Right lobe of liver (tissue), 6 donors: ENCODE measurements at regions not wholly inside any gene's neighbourhood (a gene's known extent, or its start where the extent isn't known, plus 50 kb on each side); places are given as distances from the start of the nearest gene placed in this dataset.

Experiments used
- ATAC-seq, 4 donors: fragments of 200-7000 bp; cut with Tn5 transposase; one replicate each; pipeline ENCODE4 v1.9.1; 2020; ENCODE audit warnings: mild to moderate bottlenecking in 4 of 4, moderate library complexity in 4 of 4
- DNase-seq, 3 donors: peaks; one replicate each; pipeline ENCODE4 v3.0.0-alpha.2; 2020
- H3K27ac ChIP-seq, 3 donors: fragments of 200-600 bp; one replicate each; pipeline ENCODE4 v1.8.0; 2022
- H3K27me3 ChIP-seq, 2 donors: fragments of 200-600 bp; one replicate each; pipeline ENCODE4 v1.8.0; 2022
- H3K36me3 ChIP-seq, 4 donors: fragments of 200-600 bp; sonication (generic) in 1 of 4; one replicate each; pipeline versions ENCODE4 v1.5.1 to v1.8.0; 2017 to 2022; ENCODE audit warnings: control low read depth in 1 of 4
- H3K4me1 ChIP-seq, 4 donors: fragments of 200-600 bp; sonication (generic) in 1 of 4; one replicate each; pipeline versions ENCODE4 v1.5.1 to v1.8.0; 2017 to 2022; ENCODE audit warnings: control low read depth in 1 of 4
- H3K4me3 ChIP-seq, 3 donors: fragments of 200-600 bp; one replicate each; pipeline ENCODE4 v1.8.0; 2022
- H3K9me3 ChIP-seq, 4 donors: fragments of 200-600 bp; sonication (generic) in 1 of 4; one replicate each; pipeline versions ENCODE4 v1.5.1 to v1.8.0; 2017 to 2022; ENCODE audit warnings: control low read depth in 1 of 4
- CTCF ChIP-seq, 4 donors: fragments of 200-600 bp in 3 of 4; fragments of 450-650 bp in 1 of 4; IDR thresholded peaks; one replicate each; pipeline versions ENCODE4 v1.5.1 to v1.8.0; 2016 to 2022; ENCODE audit warnings: antibody characterized with exemption in 4 of 4, mild to moderate bottlenecking in 2 of 4
- POLR2A ChIP-seq: fragments of 450-650 bp; IDR thresholded peaks from one replicate; pipeline ENCODE4 v1.6.1; 2017; ENCODE audit warnings: antibody characterized with exemption, mild to moderate bottlenecking
- WGBS: methylation state at CpG from one replicate; pipeline ENCODE4 v1.1.6; 2018; ENCODE audit warnings: low coverage, low lambda C conversion rate; ENCODE audit not compliant: insufficient coverage; ENCODE audit errors: missing lambda C conversion rate; 5-methylcytosine and 5-hydroxymethylcytosine counted together
- intact Hi-C, 2 donors: fragments of 100-400 bp; cut with DNase I; formaldehyde crosslinking; loops; one replicate each; pipeline versions ENCODE4 v1.11.2 to v1.14.1; 2022
- donor health status: DM: no; HTN: yes; CAD: no.
- donor health status: DM: no; HTN: no; CAD: no.
- donor health status: DM: no; HTN: no; CAD: no.
- donor health status: DM: no; HTN: yes; CAD: no.
- donor health status: DM: no; HTN: yes; CAD: no.

GRCh38 chr21:36532769-36533467 lies 53.0 kb upstream of the CLDN14 start:
- DNase-seq (no peak), ATAC-seq (no peak)
- no peak for TF ChIP-seq CTCF (IDR thresholded peaks at IDR 0.05)
- no peak for TF ChIP-seq POLR2A
- H3K36me3 ChIP-seq: no peaks in the 10 kb centered on the region
- H3K27ac ChIP-seq: no peak overlapping the region
- H3K4me3 ChIP-seq: no peak overlapping the region
- no peaks in the 10 kb centered on the region for H3K4me1 ChIP-seq
- 88% methylated on average over 7 of the region's 15 CpGs for WGBS
- no peaks in the 10 kb centered on the region for H3K9me3 ChIP-seq
- H3K27me3 ChIP-seq: no peaks in the 10 kb centered on the region
- intact Hi-C loops: no loop called here

- no peaks in the 10 kb centered on the region for H3K36me3 ChIP-seq
- DNase-seq (no peak), ATAC-seq (no peak)
- TF ChIP-seq CTCF (IDR thresholded peaks at IDR 0.05): no peak
- TF ChIP-seq POLR2A: no peak
- intact Hi-C loops: no loop called here
- H3K4me1 ChIP-seq: no peaks in the 10 kb centered on the region
- H3K9me3 ChIP-seq: no peaks in the 10 kb centered on the region
- H3K27me3 ChIP-seq: no peaks in the 10 kb centered on the region
- no peak overlapping the region for H3K27ac ChIP-seq
- no peak overlapping the region for H3K4me3 ChIP-seq
- whole genome bisulfite sequencing: 89% methylated on average over 6 of the region's 6 CpGs
These were observed 53.5 kb upstream of the CLDN14 start for GRCh38 chr21:36533468-36533848.

GRCh38 chr21:36534656-36535055 lies 54.7 kb upstream of the CLDN14 start:
- H3K4me3 ChIP-seq: no peak overlapping the region
- DNase-seq: no peak
- H3K9me3 ChIP-seq: no peaks in the 10 kb centered on the region
- H3K36me3 ChIP-seq: no peaks in the 10 kb centered on the region
- H3K27me3 ChIP-seq: no peaks in the 10 kb centered on the region
- H3K4me1 ChIP-seq: no peaks in the 10 kb centered on the region
- H3K27ac ChIP-seq: no peak overlapping the region
- intact Hi-C loops: no loop called here
- 75% methylated on average over 3 of the region's 3 CpGs for WGBS
- no peak for ATAC-seq
- TF ChIP-seq CTCF (IDR thresholded peaks at IDR 0.05): no peak
- TF ChIP-seq POLR2A: no peak

- no peak for DNase-seq
- ATAC-seq: no peak
- Histone ChIP-seq H3K36me3 (no peaks in the 10 kb centered on the region), H3K4me3 (no peak overlapping the region), H3K27ac (no peak overlapping the region), H3K27me3 (no peaks in the 10 kb centered on the region), H3K9me3 (no peaks in the 10 kb centered on the region), H3K4me1 (no peaks in the 10 kb centered on the region)
- intact Hi-C loops: no loop called here
- no peak for TF ChIP-seq POLR2A
- no peak for TF ChIP-seq CTCF (IDR thresholded peaks at IDR 0.05)
- WGBS: 32% methylated on average over 4 of the region's 6 CpGs
These were observed 55.8 kb upstream of the CLDN14 start for GRCh38 chr21:36535618-36536241.
